SIG-M5 treated with dmso at 0.1 percent for 504 hours (cell line): ENCODE measurements at regions not wholly inside any gene's neighbourhood (a gene's known extent, or its start where the extent isn't known, plus 50 kb on each side); places are given as distances from the start of the nearest gene placed in this dataset.
"Not testable (repeated sequence)": the region's sequence is repeated elsewhere in the genome, so short reads cannot be mapped to it uniquely, and the experiment has no call there.

ENCODE experiments used
- DNase-seq: peaks from one replicate; lab custom pipeline; 2025; ENCODE audit not compliant: unreplicated experiment; lab: John Stamatoyannopoulos, UW

DNA sequence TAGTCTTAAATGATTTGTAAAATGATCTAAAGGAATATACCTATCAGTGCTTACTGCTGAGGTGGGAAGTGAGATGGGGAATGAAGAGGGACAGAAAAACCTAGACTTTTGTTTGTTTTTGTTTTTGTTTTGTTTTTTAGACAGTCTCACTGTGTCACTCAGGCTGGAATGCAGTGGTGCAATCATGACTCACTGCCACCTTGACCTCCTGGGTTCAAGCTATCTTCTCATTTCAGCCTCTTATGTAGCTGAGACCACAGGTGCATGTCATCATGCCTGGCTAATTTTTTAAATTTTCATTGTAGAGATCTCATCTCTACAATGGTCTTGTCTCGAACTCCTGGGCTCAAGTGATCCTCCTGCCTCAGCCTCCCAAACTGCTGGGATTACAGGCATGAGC, 116.4 kb upstream of the SEM1 start:
- no peak for DNase-seq

DNA sequence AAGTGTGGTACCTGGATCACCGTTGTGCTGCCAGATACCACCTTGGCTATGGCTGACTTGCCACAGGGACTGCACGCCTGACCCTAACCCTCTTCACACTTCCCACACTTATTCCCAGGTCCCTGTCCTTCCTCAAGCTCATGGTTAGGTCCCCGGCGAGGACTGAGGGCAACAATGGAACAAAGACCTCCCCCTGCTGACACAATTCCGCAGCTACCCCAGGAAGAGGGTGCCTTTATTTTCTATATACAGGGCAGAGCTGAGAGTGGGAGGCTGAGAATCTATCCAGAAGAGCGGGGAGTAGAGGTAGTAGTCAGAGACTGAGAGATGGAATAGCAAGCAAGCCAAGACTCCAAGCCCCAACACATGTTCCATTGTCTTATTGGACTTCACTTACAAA, 118.1 kb upstream of the SEM1 start:
- DNase-seq: no peak

DNA sequence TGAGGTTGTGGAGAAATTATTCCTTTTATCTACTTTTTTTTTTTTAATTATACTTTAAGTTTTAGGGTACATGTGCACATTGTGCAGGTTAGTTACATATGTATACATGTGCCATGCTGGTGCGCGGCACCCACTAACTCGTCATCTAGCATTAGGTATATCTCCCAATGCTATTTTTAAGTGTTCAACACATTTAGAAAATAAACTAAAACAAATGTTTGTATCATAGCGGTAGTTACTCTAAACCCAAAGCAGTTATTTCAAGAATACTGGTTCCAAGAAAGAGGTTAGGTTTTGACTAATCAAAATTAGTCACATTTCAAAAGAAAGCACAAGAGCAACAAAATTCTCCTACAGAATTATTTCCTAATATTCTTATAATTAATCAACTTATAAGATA, 119.5 kb upstream of the SEM1 start:
- DNase-seq: not testable (repeated sequence)

DNA sequence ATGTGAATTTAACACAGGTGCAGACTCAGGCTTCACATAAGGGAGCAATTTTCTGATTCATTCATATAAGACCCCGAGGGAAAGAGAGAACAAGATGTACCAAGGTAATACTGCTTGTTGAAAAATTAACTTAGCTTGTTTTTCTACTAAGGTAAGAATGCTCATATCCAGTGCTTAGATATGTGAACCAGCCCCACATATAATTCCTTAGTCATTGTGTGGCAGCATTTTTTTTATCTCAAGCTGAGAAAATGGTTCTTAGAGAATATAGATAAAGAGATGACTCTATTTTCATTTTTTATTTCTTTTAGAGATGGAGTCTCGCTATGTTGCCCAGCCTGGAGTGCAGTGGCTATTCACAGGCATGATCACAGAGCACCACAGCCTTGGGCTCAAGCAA, 121.8 kb upstream of the SEM1 start:
- DNase-seq: no peak

DNA sequence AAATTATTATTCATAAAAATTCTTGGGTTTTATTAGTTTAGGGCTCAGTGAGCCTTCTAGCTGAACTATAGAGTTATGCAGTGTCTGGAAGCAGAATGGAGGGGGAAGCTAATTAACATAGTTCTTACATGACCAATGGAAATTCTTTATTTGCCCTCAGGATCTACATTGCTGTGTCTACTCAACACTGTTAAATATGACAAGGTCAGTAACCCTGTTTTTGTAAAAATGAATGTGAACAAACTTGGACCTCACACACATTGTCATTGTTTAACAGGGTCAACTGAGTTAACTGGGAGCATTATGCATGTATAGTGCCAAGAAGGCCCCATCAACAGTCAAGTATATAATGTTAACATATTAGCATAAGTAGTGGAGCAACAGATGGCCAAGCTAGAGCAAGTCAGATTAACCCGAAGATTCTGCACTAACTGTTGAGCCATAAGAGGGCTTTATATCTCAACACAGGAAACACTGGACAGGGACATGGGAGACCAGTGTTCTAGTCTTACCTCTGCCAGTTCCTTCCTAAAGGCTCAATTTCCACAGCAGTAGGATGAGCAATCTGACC, 122.5 kb upstream of the SEM1 start:
- DNase-seq: no peak

DNA sequence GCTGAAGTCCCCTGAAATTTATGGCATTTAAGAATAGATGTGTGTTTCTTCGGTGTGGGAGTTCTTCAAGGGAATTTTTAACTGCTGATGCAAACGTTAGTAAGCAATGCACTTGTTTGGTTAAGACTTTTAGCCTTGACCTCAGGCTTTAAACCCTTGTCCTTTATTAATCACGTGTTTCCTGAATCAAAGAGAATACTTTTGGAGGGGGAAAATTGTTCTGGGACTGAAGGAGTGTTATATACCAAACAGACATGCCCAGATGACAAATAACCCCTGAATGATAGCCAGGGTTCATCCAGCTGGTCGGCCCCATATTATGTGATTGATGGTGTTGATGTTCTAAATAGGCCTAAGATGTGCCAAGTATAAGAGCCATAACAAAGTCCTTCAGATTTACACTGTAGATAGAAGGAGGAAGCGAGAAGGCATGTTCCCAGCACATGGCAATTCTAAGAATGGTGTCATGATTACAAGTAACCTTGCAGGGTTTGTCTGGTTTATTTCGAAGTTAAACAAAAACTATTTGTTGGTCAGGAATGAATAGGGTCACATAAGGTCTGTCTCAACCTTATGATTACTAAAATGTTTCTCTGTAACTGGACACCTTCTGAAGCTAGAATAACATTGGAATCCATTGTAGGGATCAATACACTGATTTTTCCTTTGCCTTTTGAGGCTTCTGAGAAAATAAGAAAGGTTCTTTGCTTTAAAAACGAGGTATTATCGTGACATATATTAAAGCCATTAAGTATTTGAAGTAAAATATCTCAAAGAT, 124.2 kb upstream of the SEM1 start:
- no peak for DNase-seq

DNA sequence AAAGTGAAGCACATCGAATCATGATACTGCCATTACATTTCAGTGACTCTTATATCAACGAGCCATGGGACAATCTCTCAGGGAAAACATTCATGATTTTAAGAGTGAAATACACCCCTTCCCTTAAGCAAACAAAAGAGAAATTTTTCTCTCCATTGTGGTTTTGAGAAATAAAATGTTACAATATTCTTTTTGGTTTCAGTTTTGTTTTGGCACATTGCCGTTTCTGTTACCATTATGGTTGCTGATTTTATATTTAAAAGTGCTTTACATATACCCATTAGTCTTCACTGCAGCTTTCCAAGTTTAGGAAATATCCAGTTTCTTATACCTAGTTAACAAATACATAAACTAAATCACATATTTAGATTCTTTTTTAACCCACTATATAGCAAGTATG, 126.8 kb upstream of the SEM1 start:
- DNase-seq: peak; percentile 1

DNA sequence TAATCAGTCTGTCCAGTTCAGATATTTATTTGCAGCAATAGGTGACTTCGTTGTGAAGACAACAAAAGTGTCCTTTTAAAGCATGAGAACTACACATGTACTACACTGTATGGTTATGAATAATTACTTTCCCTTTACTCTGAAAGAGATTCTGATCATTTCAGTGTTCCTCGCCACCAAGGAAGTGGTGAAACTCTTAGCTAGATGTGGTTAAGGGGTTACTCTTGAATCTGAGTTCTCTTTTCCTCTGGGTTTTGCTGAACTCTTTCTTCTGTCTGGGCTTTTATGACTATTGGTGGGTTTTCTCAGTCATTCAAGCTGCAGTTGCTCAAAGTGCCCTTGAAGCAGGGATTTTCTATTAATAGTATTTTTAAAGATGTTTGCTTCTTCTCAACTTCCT, 127.9 kb upstream of the SEM1 start:
- DNase-seq: peak; percentile 93

DNA sequence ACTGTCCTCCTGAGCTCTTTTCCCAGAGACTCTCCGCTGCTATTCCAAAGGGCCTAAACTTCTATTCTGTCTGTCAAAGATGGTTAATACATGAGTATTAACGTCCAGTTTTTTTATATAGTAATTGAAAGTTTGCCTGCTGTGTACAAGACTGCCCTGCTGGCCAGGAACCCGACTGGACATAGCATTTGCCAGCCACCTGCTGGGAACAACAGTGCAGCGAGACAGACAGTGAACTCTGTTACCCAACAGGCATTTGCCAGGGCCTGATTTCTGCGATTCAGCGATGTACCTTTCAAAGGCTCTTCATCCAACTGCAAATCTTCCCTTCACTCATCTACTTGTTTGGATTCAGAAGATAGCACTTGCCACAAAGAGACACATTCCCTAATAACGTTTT, 128.8 kb upstream of the SEM1 start:
- DNase-seq: no peak

DNA sequence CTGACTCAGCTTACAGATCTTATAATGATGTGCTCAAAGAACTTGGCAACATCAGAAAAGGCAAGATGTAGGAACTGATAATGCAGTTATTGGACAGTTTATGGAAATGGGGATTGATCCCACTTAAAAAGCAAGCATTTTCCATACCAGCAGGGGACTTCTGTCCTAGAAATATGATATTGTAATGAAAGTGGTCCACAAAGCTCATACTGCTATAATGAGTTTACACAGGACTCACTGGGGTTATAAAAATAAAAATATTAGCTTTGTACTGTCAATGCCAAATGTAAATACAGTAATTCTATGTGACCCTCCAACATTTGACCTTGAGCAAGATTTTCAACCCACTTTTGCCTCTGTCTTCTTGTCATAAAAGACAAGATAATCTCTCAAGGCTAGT, 145.5 kb upstream of the SEM1 start:
- DNase-seq: no peak

DNA sequence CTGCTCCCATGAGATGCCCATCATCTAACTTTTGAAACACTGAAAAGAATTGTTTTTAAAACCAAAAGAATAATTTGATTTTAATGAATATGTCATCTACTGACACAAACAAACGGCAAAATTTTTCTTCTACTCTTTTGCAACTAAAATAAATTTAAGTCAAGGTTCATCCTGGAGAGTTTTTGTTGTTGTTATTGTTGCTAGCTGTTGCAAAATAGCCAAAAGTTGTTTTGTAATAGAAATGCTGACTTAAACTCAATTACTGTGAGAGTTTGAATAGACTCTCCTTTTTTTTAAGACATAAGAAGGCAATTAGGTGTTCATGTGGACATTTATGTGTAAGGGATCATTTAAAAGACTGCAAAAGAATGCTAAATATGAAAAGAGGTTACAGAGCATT, 146.0 kb upstream of the SEM1 start:
- no peak for DNase-seq

DNA sequence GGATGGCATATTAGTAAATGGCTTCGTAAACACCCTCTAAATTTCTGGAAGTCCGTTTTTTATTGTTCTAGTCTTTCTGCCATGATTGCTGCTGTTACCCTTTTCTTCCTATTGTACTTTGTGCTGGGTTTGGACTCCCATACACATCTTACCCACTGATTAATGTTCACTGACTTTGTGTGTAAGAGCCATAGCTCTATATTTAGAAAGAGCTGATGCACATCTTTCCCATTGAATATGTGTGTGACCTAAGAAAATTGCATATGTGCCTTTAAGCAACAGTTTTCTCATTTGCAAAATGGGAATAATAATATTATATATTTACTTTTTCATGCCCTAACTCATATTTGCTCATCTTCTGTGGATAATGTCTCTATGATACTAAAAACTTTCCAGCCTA, 135.8 kb upstream of the DLX6 start:
- DNase-seq: no peak

DNA sequence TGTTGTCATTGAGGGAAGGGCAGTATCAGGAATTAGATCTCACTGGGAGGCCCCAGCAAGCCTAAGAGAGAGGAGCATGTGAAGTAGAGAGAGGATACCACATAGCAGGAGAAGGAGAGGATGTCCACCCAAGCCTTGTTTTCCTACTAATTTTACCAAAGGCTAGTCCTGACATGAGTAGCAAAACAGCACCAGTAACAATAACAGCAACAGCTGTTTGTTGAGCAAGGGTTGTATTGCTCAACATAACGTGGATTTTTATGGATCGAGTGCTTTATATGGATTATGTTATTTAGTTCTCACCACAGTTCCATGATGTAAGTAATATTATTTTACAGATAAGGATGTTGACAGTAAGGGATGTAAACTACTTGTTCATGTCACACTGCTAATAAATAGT, 135.2 kb upstream of the DLX6 start:
- no peak for DNase-seq

DNA sequence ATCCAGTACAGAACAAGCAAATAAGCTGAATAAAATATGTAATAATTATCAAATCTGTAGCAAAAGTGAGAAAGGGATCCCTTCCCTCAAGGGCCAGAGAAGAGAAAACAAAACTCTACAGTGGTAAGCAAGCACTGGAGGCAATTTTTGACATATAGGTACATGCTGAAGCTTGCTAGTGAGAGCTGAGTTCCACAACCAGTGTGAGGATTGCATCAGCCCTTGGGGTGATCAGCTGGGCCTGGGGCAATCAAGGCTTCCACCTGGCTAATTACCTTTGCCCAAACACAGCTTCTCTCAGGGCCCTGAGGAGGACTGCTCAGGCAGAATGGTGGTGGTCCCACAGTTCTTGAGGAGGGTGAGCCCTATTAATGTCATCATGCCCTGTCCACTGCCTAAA, 134.4 kb upstream of the DLX6 start:
- no peak for DNase-seq

DNA sequence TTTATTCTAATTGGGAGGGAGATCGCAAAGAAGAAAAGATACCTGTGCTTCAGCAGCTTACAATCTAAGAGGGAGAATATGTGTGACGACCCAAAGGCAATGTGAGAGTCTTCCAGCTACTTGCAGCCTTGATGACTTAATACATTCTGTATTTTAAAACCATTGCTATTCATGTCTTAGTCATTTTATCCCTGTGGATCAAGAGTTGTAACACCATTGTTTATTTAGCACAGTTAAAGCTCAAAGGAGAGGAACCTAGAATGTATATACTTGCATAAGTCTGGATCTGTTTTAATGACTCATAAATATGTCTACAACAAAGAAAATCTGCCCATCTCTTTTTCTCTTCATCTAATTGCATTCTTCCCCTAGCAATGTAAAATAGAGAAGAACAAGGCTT, 117.9 kb upstream of the DLX6 start:
- DNase-seq: no peak

DNA sequence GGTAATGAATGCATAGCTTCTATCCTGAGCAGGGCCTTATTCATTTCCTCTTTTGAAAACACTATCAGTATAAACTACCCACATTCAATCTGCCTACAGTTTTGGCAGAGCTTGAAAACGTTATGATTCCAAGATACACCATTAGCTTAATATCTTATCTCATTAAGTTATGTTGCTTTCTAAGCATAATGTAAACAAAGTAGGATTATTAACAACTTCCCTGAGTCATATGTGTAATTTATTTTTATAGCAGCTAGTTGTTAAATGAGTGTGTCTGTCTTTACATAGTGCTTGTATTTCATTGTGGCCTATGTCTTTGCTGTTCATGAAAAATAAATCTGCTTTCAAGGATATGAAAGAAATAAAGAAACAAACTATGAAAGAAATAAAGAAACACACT, 106.2 kb upstream of the DLX6 start:
- DNase-seq: no peak

DNA sequence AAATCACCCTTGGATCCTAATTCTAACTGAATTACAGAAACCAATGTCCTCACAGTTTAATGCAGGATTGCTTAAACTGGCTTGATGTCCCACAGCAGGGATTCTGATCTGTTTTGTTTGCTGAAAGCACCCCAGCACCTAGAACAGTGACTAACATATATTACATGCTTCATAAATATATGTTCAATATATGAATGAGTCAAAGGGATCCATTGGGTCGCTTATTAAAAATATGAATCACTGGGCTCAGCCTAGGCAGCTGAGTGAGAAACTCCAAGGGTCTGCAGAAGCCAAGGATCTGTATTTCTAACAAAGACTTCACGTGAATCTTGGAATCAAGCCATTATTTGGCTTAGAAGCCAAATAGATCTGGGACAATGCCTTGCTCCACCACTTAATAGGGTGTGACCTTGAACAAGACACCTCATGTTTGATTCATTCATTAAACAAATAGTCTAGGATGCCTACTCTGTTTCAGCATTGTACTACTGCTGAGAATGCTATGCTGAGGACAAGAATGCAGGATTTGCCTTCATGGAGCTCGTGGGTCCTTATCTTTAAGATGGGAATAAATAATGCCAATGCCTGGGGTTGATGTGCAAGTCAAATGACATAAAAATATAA, 103.4 kb upstream of the DLX6 start:
- DNase-seq: no peak

DNA sequence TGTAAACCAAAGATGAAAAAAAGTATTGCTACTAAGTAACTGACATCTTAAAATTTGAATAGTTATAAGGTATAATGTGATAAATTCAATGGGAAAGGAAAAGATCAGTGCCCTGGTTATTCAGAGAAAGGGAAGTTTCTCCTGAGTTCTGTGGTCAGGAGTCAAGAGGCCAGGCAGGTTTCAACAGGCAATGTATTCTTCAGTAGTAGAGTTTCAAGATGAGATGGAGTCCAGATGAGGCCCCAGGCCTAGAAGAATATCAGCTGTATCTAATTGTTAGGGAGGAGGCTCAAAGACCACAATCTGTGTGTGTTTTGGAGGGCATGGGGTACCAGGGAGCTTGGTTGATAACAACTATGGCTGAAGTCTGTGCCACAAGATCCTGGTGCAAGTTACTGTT, 101.4 kb upstream of the DLX6 start:
- DNase-seq: no peak

DNA sequence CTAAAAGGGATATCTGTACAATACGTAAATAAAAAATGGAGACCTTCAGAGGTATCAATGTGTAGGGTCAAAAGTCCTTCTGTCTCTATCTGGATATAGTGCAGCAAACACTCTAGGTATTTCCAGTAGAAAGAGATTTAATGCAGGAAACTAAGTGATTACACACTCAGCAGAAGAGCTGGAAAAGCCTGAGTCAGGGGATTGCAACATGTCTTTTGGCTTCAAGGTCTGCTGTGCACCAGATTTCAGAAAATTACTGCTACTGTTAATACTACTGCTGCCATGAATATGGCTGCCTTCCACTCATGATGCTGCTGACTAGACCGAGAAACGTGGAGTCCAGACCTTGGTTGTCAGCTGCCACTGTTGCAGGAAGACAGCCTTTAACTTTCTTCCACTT, 94.9 kb upstream of the DLX6 start:
- DNase-seq: no peak

DNA sequence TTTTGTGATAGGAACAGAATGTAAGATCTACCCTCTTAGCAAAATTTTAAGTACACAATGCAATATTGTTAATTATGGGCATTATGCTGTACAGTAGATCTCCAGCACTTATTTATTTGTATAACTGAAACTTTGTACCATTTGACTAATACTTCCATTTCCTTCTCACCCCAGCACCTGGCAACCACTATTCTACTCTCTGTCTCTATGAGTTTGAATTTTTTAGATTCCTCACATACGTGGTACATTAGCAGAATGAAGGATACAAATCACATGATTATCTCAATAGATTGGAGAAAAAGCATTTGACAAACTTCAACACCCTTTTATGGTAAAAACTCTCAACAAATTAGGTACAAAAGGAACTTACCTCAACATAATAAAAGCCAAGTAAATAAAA, 90.3 kb upstream of the DLX6 start:
- no peak for DNase-seq

DNA sequence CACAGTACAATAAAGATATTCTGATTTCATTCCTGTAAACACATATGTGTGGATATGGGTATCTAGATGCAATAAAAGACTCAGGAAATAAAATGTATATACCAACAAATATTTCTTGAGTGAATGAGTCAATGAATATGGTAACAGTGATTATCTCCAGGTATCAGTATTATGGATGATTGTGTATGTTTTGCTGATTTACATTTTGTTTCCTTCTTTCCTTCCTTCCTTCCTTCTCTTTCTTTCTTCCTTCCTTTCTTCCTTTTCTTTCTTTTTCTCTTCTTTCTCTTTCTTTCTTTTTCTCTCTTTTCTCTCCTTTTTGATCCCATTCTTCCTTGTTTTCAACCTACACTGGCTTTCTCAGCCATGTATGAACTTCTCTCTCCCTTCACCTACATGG, 85.3 kb upstream of the DLX6 start:
- no peak for DNase-seq

DNA sequence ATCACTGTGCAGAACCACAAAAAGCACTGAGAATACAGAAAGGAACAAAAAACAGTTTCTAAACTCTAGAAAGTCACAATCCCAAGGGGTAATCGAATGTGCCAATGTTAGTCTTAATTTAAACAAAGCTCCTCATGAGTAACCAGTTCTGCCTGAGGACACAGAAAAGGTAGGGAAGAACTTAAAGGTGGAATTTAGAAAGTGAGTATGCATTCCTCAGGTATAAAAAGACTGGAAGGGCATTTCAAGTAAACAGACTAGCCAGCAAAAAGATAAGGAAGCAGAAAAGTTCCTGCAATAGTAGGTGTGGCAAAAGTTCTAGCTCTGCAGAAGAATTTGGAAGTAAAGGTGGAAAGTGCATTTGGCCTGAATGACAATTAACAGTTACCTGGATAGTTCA, 84.6 kb upstream of the DLX6 start:
- no peak for DNase-seq

DNA sequence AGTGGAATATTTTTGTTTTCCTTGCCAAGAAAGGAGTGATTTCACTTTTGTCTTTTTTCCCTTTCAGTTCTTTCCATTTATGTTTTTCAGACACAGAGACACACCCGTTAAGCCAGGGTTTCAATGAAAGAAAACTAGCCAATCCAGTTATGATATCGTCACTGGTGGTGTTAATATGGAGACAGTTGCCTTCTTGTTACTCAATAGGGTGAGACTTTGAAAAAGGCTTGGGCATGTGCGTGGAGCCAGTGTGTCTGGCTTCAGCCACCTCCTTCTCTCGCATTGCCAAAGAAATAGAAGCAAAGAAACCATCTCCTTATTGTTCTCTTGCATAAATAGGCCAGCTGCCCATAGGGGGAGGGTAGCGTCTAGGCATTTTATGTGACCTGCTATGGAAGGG, 84.1 kb upstream of the DLX6 start:
- no peak for DNase-seq
